Heart right ventricle (tissue), 16 donors: ENCODE measurements at regions not wholly inside any gene's neighbourhood (a gene's known extent, or its start where the extent isn't known, plus 50 kb on each side); places are given as distances from the start of the nearest gene placed in this dataset.
A peak's percentile ranks its signal among the peaks of the same experiment; 100 is the strongest.

Experiments
- ATAC-seq, 8 donors: fragments of 200-7000 bp; cut with Tn5 transposase; one replicate each; pipeline ENCODE4 v1.9.1; 2020; ENCODE audit warnings: mild to moderate bottlenecking in 8 of 8, moderate library complexity in 8 of 8, moderate number of reproducible peaks in 1 of 8
- DNase-seq, 2 donors: peaks; one replicate each; pipeline ENCODE4 v3.0.0-alpha.2; 2020
- H3K27ac ChIP-seq, 10 donors: fragments of 200-600 bp; sonication (generic) in 2 of 10; one replicate each; pipeline versions ENCODE4 v1.5.0 to v1.8.0; 2020 to 2022; ENCODE audit warnings: mild to moderate bottlenecking in 3 of 10
- H3K27me3 ChIP-seq, 7 donors: fragments of 200-600 bp; one replicate each; pipeline ENCODE4 v1.8.0; 2021 to 2022; ENCODE audit warnings: mild to moderate bottlenecking in 2 of 7
- H3K36me3 ChIP-seq, 9 donors: fragments of 200-600 bp; sonication (generic) in 1 of 9; one replicate each; pipeline versions ENCODE4 v1.5.0 to v1.8.0; 2020 to 2022; ENCODE audit warnings: mild to moderate bottlenecking in 2 of 9
- H3K4me1 ChIP-seq, 9 donors: fragments of 200-600 bp; sonication (generic) in 1 of 9; one replicate each; pipeline versions ENCODE4 v1.5.0 to v1.8.0; 2020 to 2022; ENCODE audit warnings: mild to moderate bottlenecking in 4 of 9
- H3K4me3 ChIP-seq, 10 donors: fragments of 200-600 bp; sonication (generic) in 2 of 10; one replicate each; pipeline versions ENCODE4 v1.5.0 to v1.8.0; 2020 to 2022; ENCODE audit warnings: mild to moderate bottlenecking in 7 of 10, moderate library complexity in 2 of 10
- H3K9me3 ChIP-seq, 11 donors: fragments of 200-600 bp in 10 of 11; sonication (generic) in 2 of 11; one replicate each; pipeline versions ENCODE4 v1.5.0 to v1.8.0; 2013 to 2022; ENCODE audit warnings: mild to moderate bottlenecking in 2 of 11, control low read depth in 1 of 11, moderate library complexity in 1 of 11
- CTCF ChIP-seq, 9 donors: fragments of 200-600 bp; sonication (generic) in 2 of 9; IDR thresholded peaks; one replicate each; pipeline versions ENCODE4 v1.5.0 to v1.8.0; 2021 to 2022; ENCODE audit warnings: antibody characterized with exemption in 9 of 9, mild to moderate bottlenecking in 5 of 9, moderate library complexity in 1 of 9
- WGBS, 2 donors: extraction: QIAGEN DNeasy Blood & Tissue Kit; methylation state at CpG; one replicate each; pipeline ENCODE4 v1.1.7; 2013; ENCODE audit warnings: inconsistent platforms in 1 of 2; 5-methylcytosine and 5-hydroxymethylcytosine counted together
- intact Hi-C, 10 donors: fragments of 100-400 bp; cut with DNase I; formaldehyde crosslinking; loops; one replicate each; pipeline versions ENCODE4 v1.11.1 to v1.14.2; 2022
- donor health status: Arrhythmogenic right ventricular cardiomyopathy.
- donor health status: ischemic (EF 13 %, LVEDD 7.1; RV severe dilation, severe dysfunction).
- donor health status: healthy with polysubstance abuse.
- donor health status: DM: no; HTN: yes; CAD: no.
- donor health status: DM: no; HTN: no; CAD: no.
- donor health status: ischemic (EF 25% LVEDD 6.9; RV normal size, moderate dysfunction).
- donor health status: ischemic (EF 25% LVEDD 5.7; RV mildly dilated, moderate dysfunction).
- donor health status: healthy.
- donor health status: DM: yes; HTN: yes; CAD: no.
- donor health status: Ischemic cardiomyopathy.
- donor health status: ischemic (EF 35%, LVEDD 5.7; RV mildly dilated, moderate dysfunction).
- donor health status: nonischemic (EF 11% LVEDD 7.7; RV severe dilation, severe dysfunction).
- donor health status: DM: yes; HTN: yes; CAD: no.
- donor health status: PGD.
- donor health status: ischemic (EF 29% LVEDD 5.4; RV normal size, mild dysfunction).
- donor health status: nonischemic (EF 23%, LVEDD 6.1; RV moderate dilation, normal function).

- intact Hi-C loops = loop anchor here in 2 of 10 donors (2.0 to 5.0 kb wide), 2 partner anchors 61 kb away; no protein-coding TSS in a partner anchor
Measured at GRCh38 chr11:69381681-69382130, 87.8 kb downstream of the MYEOV start.

GRCh38 chr11:69382131-69383128, 88.5 kb downstream of the MYEOV start:
- WGBS, 2 donors = 65 to 75% methylated on average over 27 of the region's 27 CpGs
- H3K27me3 ChIP-seq = peaks cover 0 to 6% (median 0%) of the 10 kb centered on the region in 7 donors
- intact Hi-C loops = loop anchor here in 2 of 10 donors (2.0 to 5.0 kb wide), 2 partner anchors 60 kb away; no protein-coding TSS in a partner anchor
- peak; percentile 42 to 43 for DNase-seq
- H3K9me3 ChIP-seq = peaks cover 0 to 4% (median 0%) of the 10 kb centered on the region in 11 donors
- no peak for TF ChIP-seq CTCF (IDR thresholded peaks at IDR 0.05)
- peak overlapping the region in 5 of 10 donors; percentile 7 to 32 (median 22) for H3K4me3 ChIP-seq
- peak in 7 of 8 donors; percentile 41 to 84 (median 72) for ATAC-seq
- peak overlapping the region in 6 of 10 donors; percentile 21 to 64 (median 38) for H3K27ac ChIP-seq
- no peaks in the 10 kb centered on the region for H3K36me3 ChIP-seq
- H3K4me1 ChIP-seq = peaks cover 0 to 11% (median 0%) of the 10 kb centered on the region in 9 donors

More at GRCh38 chr11:69381681-69382130, 87.8 kb downstream of the MYEOV start:
- H3K36me3 ChIP-seq = no peaks in the 10 kb centered on the region
- no peaks in the 10 kb centered on the region for H3K9me3 ChIP-seq
- peak overlapping the region in 3 of 10 donors; percentile 22 to 32 (median 26) for H3K4me3 ChIP-seq
- no peak for DNase-seq
- no peak for ATAC-seq
- peaks cover 0 to 9% (median 0%) of the 10 kb centered on the region in 9 donors for H3K4me1 ChIP-seq
- H3K27ac ChIP-seq = peak overlapping the region in 4 of 10 donors; percentile 10 to 47 (median 36)
- WGBS, 2 donors = 91% methylated on average over 17 of the region's 17 CpGs
- no peak for TF ChIP-seq CTCF (IDR thresholded peaks at IDR 0.05)
- peaks cover 0 to 6% (median 0%) of the 10 kb centered on the region in 7 donors for H3K27me3 ChIP-seq

GRCh38 chr11:69383372-69384250, 89.7 kb downstream of the MYEOV start:
- no peak for TF ChIP-seq CTCF (IDR thresholded peaks at IDR 0.05)
- DNase-seq (no peak), ATAC-seq (no peak)
- Histone ChIP-seq H3K4me1 (peaks cover 0 to 15% (median 0%) of the 10 kb centered on the region in 9 donors), H3K27ac (no peak overlapping the region), H3K9me3 (peaks cover 0 to 15% (median 10%) of the 10 kb centered on the region in 11 donors), H3K36me3 (no peaks in the 10 kb centered on the region), H3K4me3 (no peak overlapping the region), H3K27me3 (no peaks in the 10 kb centered on the region)
- intact Hi-C loops = loop anchor here in 2 of 10 donors (2.0 to 5.0 kb wide), 2 partner anchors 59 kb away; no protein-coding TSS in a partner anchor
- 95 to 96% methylated on average over 13 of the region's 13 CpGs for WGBS, 2 donors
